ENCODE measurements at regions not wholly inside any gene's neighbourhood (a gene's known extent, or its start where the extent isn't known, plus 50 kb on each side); places are given as distances from the start of the nearest gene placed in this dataset.

GRCh38 chr18:64872710-64873458 lies 724.0 kb upstream of the LINC00305 start:
- Histone ChIP-seq H3K36me3 (no peaks in the 10 kb centered on the region), H3K27ac (no peak overlapping the region), H3K4me1 (ENCODE audit: control insufficient read depth in 1 of 2, insufficient read depth in 1 of 2, low read depth in 1 of 2, low read length in 1 of 2) (no peaks in the 10 kb centered on the region), H3K27me3 (no peaks in the 10 kb centered on the region), H3K9me3 (no peaks in the 10 kb centered on the region), H3K4me3 (ENCODE audit: low read depth in 1 of 2, low read length in 1 of 2) (no peak overlapping the region)
- no peak for TF ChIP-seq CTCF (IDR thresholded peaks at IDR 0.05)

GRCh38 chr18:64854112-64854511 lies 705.2 kb upstream of the LINC00305 start:
- Histone ChIP-seq H3K4me1 (ENCODE audit: control insufficient read depth in 1 of 2, insufficient read depth in 1 of 2, low read depth in 1 of 2, low read length in 1 of 2) (no peaks in the 10 kb centered on the region), H3K9me3 (no peaks in the 10 kb centered on the region), H3K4me3 (ENCODE audit: low read depth in 1 of 2, low read length in 1 of 2) (no peak overlapping the region), H3K27ac (no peak overlapping the region), H3K36me3 (no peaks in the 10 kb centered on the region), H3K27me3 (no peaks in the 10 kb centered on the region)
- no peak for TF ChIP-seq CTCF (IDR thresholded peaks at IDR 0.05)

GRCh38 chr18:64852281-64852680 lies 703.4 kb upstream of the LINC00305 start:
- Histone ChIP-seq H3K36me3 (no peaks in the 10 kb centered on the region), H3K27me3 (no peaks in the 10 kb centered on the region), H3K27ac (no peak overlapping the region), H3K4me3 (ENCODE audit: low read depth in 1 of 2, low read length in 1 of 2) (no peak overlapping the region), H3K4me1 (ENCODE audit: control insufficient read depth in 1 of 2, insufficient read depth in 1 of 2, low read depth in 1 of 2, low read length in 1 of 2) (no peaks in the 10 kb centered on the region), H3K9me3 (no peaks in the 10 kb centered on the region)
- no peak for TF ChIP-seq CTCF (IDR thresholded peaks at IDR 0.05)

- no peak for TF ChIP-seq CTCF (IDR thresholded peaks at IDR 0.05)
- Histone ChIP-seq H3K27ac (no peak overlapping the region), H3K9me3 (peaks cover 4% of the 10 kb centered on the region), H3K4me3 (ENCODE audit: low read depth in 1 of 2, low read length in 1 of 2) (no peak overlapping the region), H3K36me3 (no peaks in the 10 kb centered on the region), H3K27me3 (no peaks in the 10 kb centered on the region), H3K4me1 (ENCODE audit: control insufficient read depth in 1 of 2, insufficient read depth in 1 of 2, low read depth in 1 of 2, low read length in 1 of 2) (no peaks in the 10 kb centered on the region)
Observed at GRCh38 chr18:64851726-64852125, 702.8 kb upstream of the LINC00305 start.

GRCh38 chr18:64850791-64851190 lies 701.9 kb upstream of the LINC00305 start:
- peaks cover 4% of the 10 kb centered on the region for H3K9me3 ChIP-seq
- no peak for TF ChIP-seq CTCF (IDR thresholded peaks at IDR 0.05)
- no peaks in the 10 kb centered on the region for H3K4me1 ChIP-seq (ENCODE audit: control insufficient read depth in 1 of 2, insufficient read depth in 1 of 2, low read depth in 1 of 2, low read length in 1 of 2)
- H3K4me3 ChIP-seq (ENCODE audit: low read depth in 1 of 2, low read length in 1 of 2) = no peak overlapping the region
- no peaks in the 10 kb centered on the region for H3K27me3 ChIP-seq
- no peak overlapping the region for H3K27ac ChIP-seq
- no peaks in the 10 kb centered on the region for H3K36me3 ChIP-seq
